Ishikawa (cell line): ENCODE measurements at regions not wholly inside any gene's neighbourhood (a gene's known extent, or its start where the extent isn't known, plus 50 kb on each side); places are given as distances from the start of the nearest gene placed in this dataset.

Experiments
- CREB1 ChIP-seq: IDR thresholded peaks from 2 replicates; pipeline ENCODE4 v1.6.1; 2012; ENCODE audit warnings: low read depth
- EGR1 ChIP-seq: IDR thresholded peaks from 2 replicates; pipeline ENCODE4 v1.6.1; 2012
- EP300 ChIP-seq: IDR thresholded peaks from 2 replicates; pipeline ENCODE4 v1.6.1; 2012; ENCODE audit warnings: borderline replicate concordance
- FOXM1 ChIP-seq: IDR thresholded peaks from 2 replicates; pipeline ENCODE4 v1.6.1; 2012; ENCODE audit warnings: low read depth, borderline replicate concordance
- MAX ChIP-seq: IDR thresholded peaks from 2 replicates; pipeline ENCODE4 v1.6.1; 2012
- RAD21 ChIP-seq: IDR thresholded peaks from 2 replicates; pipeline ENCODE4 v1.6.1; 2012; ENCODE audit warnings: low read depth
- TAF1 ChIP-seq: IDR thresholded peaks from 2 replicates; pipeline ENCODE4 v1.6.1; 2012; ENCODE audit warnings: low read depth, mild to moderate bottlenecking
- TCF12 ChIP-seq: IDR thresholded peaks from 2 replicates; pipeline ENCODE4 v1.6.1; 2012; ENCODE audit warnings: low read depth
- TEAD4 ChIP-seq: IDR thresholded peaks from 2 replicates; pipeline ENCODE4 v1.6.1; 2012
- YY1 ChIP-seq: IDR thresholded peaks from 2 replicates; pipeline ENCODE4 v1.6.1; 2012; ENCODE audit warnings: low read depth
- ZBTB7A ChIP-seq: IDR thresholded peaks from 2 replicates; pipeline ENCODE4 v1.6.1; 2012; ENCODE audit warnings: low read depth
- TF ChIP-seq, protein P1 (sequence below): IDR thresholded peaks from 2 replicates; pipeline ENCODE4 v1.6.1; 2012; ENCODE audit warnings: low read depth, mild to moderate bottlenecking
- TF ChIP-seq, protein P2 (sequence below): IDR thresholded peaks from 2 replicates; pipeline ENCODE4 v1.6.1; 2012

- TF ChIP-seq, protein P1, sequence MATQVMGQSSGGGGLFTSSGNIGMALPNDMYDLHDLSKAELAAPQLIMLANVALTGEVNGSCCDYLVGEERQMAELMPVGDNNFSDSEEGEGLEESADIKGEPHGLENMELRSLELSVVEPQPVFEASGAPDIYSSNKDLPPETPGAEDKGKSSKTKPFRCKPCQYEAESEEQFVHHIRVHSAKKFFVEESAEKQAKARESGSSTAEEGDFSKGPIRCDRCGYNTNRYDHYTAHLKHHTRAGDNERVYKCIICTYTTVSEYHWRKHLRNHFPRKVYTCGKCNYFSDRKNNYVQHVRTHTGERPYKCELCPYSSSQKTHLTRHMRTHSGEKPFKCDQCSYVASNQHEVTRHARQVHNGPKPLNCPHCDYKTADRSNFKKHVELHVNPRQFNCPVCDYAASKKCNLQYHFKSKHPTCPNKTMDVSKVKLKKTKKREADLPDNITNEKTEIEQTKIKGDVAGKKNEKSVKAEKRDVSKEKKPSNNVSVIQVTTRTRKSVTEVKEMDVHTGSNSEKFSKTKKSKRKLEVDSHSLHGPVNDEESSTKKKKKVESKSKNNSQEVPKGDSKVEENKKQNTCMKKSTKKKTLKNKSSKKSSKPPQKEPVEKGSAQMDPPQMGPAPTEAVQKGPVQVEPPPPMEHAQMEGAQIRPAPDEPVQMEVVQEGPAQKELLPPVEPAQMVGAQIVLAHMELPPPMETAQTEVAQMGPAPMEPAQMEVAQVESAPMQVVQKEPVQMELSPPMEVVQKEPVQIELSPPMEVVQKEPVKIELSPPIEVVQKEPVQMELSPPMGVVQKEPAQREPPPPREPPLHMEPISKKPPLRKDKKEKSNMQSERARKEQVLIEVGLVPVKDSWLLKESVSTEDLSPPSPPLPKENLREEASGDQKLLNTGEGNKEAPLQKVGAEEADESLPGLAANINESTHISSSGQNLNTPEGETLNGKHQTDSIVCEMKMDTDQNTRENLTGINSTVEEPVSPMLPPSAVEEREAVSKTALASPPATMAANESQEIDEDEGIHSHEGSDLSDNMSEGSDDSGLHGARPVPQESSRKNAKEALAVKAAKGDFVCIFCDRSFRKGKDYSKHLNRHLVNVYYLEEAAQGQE: no peak
- TF ChIP-seq YY1: no peak
- TF ChIP-seq TCF12: no peak
- no peak for TF ChIP-seq RAD21
- no peak for TF ChIP-seq EGR1
- TF ChIP-seq EP300: no peak
- no peak for TF ChIP-seq ZBTB7A
- no peak for TF ChIP-seq CREB1
- no peak for TF ChIP-seq FOXM1
- no peak for TF ChIP-seq TAF1
- no peak for TF ChIP-seq MAX
- TF ChIP-seq, protein P2, sequence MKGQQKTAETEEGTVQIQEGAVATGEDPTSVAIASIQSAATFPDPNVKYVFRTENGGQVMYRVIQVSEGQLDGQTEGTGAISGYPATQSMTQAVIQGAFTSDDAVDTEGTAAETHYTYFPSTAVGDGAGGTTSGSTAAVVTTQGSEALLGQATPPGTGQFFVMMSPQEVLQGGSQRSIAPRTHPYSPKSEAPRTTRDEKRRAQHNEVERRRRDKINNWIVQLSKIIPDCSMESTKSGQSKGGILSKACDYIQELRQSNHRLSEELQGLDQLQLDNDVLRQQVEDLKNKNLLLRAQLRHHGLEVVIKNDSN: no peak
- no peak for TF ChIP-seq TEAD4
Observed at GRCh38 chr5:103394676-103395075, 136.1 kb downstream of the MACIR start.
